ENCODE measurements at regions not wholly inside any gene's neighbourhood (a gene's known extent, or its start where the extent isn't known, plus 50 kb on each side); places are given as distances from the start of the nearest gene placed in this dataset.

DNA sequence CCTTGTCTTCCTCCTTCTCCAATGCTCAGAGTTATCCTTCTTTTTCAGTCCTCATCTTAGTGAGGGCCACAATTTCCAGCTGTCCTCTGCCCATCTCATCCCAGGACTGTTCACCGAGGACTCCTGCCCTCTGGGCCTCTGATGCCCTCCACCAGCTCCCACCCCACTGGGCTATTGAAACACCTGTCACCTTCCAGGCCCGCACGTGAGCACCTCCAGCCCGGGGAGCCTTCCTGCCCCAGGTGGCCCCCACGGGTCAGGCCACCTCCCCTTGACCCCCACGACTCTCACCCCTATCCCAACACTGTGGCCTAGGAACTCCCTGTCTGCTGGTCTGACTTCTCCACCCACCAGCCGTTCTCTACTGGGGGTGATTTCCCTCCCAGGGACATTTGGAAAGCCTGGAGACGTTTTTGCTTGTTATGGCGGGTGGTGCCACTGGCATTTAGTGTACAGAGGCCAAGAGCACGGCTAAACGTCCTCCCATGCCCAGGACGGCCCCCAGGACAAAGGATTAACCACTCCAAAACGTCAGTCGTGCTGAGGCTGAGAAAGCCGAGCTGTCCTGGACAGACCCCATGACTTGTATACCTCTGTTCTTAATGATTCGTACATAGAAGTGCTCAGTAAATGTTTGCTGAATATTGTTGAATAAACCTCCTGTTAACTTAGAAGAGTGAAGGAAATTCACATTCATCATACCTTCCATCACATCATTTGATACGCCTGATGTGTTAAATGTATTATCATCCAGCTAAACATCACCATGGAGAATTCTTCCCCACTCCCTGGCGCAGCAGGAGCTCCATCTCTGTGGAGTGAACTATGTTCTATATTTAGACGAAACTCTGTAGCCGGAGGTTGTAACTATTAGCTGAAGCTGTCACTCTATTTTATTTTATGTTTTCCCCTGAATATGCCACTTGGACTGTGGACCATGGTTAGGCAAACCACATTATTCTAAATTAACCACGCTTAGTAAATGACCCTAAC is 270.1 kb upstream of the SHH start:
- no peaks in the 10 kb centered on the region for H3K79me2 ChIP-seq (ENCODE audit: control insufficient read depth, insufficient read depth, low read length)
- no peaks in the 10 kb centered on the region for H3K4me1 ChIP-seq (ENCODE audit: control insufficient read depth, extremely low read depth, insufficient read depth, low read length)
- TF ChIP-seq, protein P1, sequence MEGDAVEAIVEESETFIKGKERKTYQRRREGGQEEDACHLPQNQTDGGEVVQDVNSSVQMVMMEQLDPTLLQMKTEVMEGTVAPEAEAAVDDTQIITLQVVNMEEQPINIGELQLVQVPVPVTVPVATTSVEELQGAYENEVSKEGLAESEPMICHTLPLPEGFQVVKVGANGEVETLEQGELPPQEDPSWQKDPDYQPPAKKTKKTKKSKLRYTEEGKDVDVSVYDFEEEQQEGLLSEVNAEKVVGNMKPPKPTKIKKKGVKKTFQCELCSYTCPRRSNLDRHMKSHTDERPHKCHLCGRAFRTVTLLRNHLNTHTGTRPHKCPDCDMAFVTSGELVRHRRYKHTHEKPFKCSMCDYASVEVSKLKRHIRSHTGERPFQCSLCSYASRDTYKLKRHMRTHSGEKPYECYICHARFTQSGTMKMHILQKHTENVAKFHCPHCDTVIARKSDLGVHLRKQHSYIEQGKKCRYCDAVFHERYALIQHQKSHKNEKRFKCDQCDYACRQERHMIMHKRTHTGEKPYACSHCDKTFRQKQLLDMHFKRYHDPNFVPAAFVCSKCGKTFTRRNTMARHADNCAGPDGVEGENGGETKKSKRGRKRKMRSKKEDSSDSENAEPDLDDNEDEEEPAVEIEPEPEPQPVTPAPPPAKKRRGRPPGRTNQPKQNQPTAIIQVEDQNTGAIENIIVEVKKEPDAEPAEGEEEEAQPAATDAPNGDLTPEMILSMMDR (conservative IDR thresholded peaks at IDR 0.05 in 1 of 2, IDR thresholded peaks at IDR 0.05 in 1 of 2; ENCODE audit: low read depth in 1 of 2, low read length in 2 of 2) = no peak
- TF ChIP-seq EZH2 (IDR thresholded peaks at IDR 0.05; ENCODE audit: low read length, missing control alignments) = no peak
- no peaks in the 10 kb centered on the region for H3K9me3 ChIP-seq (ENCODE audit: control insufficient read depth, insufficient read depth, low read depth, low read length)
- H2AFZ ChIP-seq (ENCODE audit: low read length) = no peak overlapping the region
- no peak overlapping the region for H3K27ac ChIP-seq (ENCODE audit: insufficient read depth, low read length)
- no peak overlapping the region for H3K4me2 ChIP-seq (ENCODE audit: extremely low read depth, insufficient read depth, low read length)
- no peaks in the 10 kb centered on the region for H3K27me3 ChIP-seq (ENCODE audit: control insufficient read depth, insufficient read depth, low read length)
- H3K9ac ChIP-seq (ENCODE audit: insufficient read depth, low read length) = no peak overlapping the region
- no peak for DNase-seq (ENCODE audit: low read depth in 2 of 2)
- H3K36me3 ChIP-seq (ENCODE audit: control insufficient read depth, insufficient read depth, low read length) = no peaks in the 10 kb centered on the region
- H3K4me3 ChIP-seq (replicated peaks in 1 of 4; ENCODE audit: control extremely low read depth in 1 of 4, insufficient read depth in 1 of 4, low read depth in 3 of 4, low read length in 4 of 4) = no peak overlapping the region
- no peaks in the 10 kb centered on the region for H4K20me1 ChIP-seq (ENCODE audit: control insufficient read depth, extremely low read depth, insufficient read depth, low read length)

DNA sequence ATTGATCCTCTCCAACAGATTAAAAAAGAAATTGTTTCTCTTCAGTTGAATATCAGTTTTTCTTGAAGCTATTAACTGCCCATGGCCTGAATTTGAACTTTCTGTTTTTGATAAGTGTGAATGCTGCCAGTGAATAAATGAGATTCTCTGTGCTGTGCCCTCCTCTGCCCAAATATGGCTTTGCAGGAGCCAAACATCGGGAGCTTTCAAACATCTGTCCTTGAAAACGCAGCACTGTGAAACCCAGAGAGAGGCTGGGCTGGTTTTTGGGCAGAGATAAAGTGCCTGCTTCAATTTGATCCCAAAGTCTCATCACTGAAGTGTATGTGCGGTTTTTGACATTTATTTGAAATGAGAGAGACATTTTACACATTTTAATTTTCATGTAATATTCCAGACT is 268.3 kb upstream of the SHH start:
- H3K4me3 ChIP-seq (replicated peaks in 1 of 4; ENCODE audit: control extremely low read depth in 1 of 4, insufficient read depth in 1 of 4, low read depth in 3 of 4, low read length in 4 of 4) = no peak overlapping the region
- no peak for TF ChIP-seq EZH2 (IDR thresholded peaks at IDR 0.05; ENCODE audit: low read length, missing control alignments)
- TF ChIP-seq, protein P1 (conservative IDR thresholded peaks at IDR 0.05 in 1 of 2, IDR thresholded peaks at IDR 0.05 in 1 of 2; ENCODE audit: low read depth in 1 of 2, low read length in 2 of 2) = no peak
- H3K9ac ChIP-seq (ENCODE audit: insufficient read depth, low read length) = no peak overlapping the region
- H2AFZ ChIP-seq (ENCODE audit: low read length) = no peak overlapping the region
- H3K27me3 ChIP-seq (ENCODE audit: control insufficient read depth, insufficient read depth, low read length) = no peaks in the 10 kb centered on the region
- H3K9me3 ChIP-seq (ENCODE audit: control insufficient read depth, insufficient read depth, low read depth, low read length) = no peaks in the 10 kb centered on the region
- no peaks in the 10 kb centered on the region for H3K36me3 ChIP-seq (ENCODE audit: control insufficient read depth, insufficient read depth, low read length)
- H3K4me1 ChIP-seq (ENCODE audit: control insufficient read depth, extremely low read depth, insufficient read depth, low read length) = no peaks in the 10 kb centered on the region
- DNase-seq (ENCODE audit: low read depth in 2 of 2) = no peak
- H4K20me1 ChIP-seq (ENCODE audit: control insufficient read depth, extremely low read depth, insufficient read depth, low read length) = no peaks in the 10 kb centered on the region
- H3K4me2 ChIP-seq (ENCODE audit: extremely low read depth, insufficient read depth, low read length) = no peak overlapping the region
- no peak overlapping the region for H3K27ac ChIP-seq (ENCODE audit: insufficient read depth, low read length)
- H3K79me2 ChIP-seq (ENCODE audit: control insufficient read depth, insufficient read depth, low read length) = no peaks in the 10 kb centered on the region

DNA sequence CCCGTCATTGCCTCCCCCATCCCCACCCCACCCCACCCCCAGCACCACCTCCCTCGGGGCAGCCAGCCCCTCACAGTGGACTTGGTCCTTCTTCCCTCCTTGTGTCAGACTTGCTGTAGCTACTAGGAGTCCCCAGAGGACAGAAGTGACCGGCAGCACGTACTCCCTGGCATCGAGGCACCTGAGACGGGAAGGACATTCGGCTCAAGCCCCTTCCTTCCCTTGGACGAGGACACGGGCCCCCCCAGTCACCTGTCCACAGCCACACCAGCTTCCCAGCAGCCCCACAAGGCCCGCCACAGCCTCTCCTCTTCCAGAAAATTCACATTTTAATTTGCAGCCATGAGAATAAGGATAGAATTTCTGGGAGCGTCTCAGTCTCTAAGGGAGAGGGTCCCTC is 267.8 kb upstream of the SHH start:
- Histone ChIP-seq H3K9me3 (ENCODE audit: control insufficient read depth, insufficient read depth, low read depth, low read length) (no peaks in the 10 kb centered on the region), H2AFZ (ENCODE audit: low read length) (no peak overlapping the region), H3K9ac (ENCODE audit: insufficient read depth, low read length) (no peak overlapping the region), H3K27me3 (ENCODE audit: control insufficient read depth, insufficient read depth, low read length) (no peaks in the 10 kb centered on the region), H3K36me3 (ENCODE audit: control insufficient read depth, insufficient read depth, low read length) (no peaks in the 10 kb centered on the region), H3K79me2 (ENCODE audit: control insufficient read depth, insufficient read depth, low read length) (no peaks in the 10 kb centered on the region), H3K4me2 (ENCODE audit: extremely low read depth, insufficient read depth, low read length) (no peak overlapping the region), H3K27ac (ENCODE audit: insufficient read depth, low read length) (no peak overlapping the region), H4K20me1 (ENCODE audit: control insufficient read depth, extremely low read depth, insufficient read depth, low read length) (no peaks in the 10 kb centered on the region), H3K4me1 (ENCODE audit: control insufficient read depth, extremely low read depth, insufficient read depth, low read length) (no peaks in the 10 kb centered on the region), H3K4me3 (replicated peaks in 1 of 4; ENCODE audit: control extremely low read depth in 1 of 4, insufficient read depth in 1 of 4, low read depth in 3 of 4, low read length in 4 of 4) (no peak overlapping the region)
- TF ChIP-seq, protein P1 (conservative IDR thresholded peaks at IDR 0.05 in 1 of 2, IDR thresholded peaks at IDR 0.05 in 1 of 2; ENCODE audit: low read depth in 1 of 2, low read length in 2 of 2) = no peak
- TF ChIP-seq EZH2 (IDR thresholded peaks at IDR 0.05; ENCODE audit: low read length, missing control alignments) = no peak
- no peak for DNase-seq (ENCODE audit: low read depth in 2 of 2)
